HG03196 (cell line): ENCODE measurements at regions not wholly inside any gene's neighbourhood (a gene's known extent, or its start where the extent isn't known, plus 50 kb on each side); places are given as distances from the start of the nearest gene placed in this dataset.

Source experiments
- ATAC-seq: cut with Tn5 transposase; IDR thresholded peaks from one replicate; pipeline ENCODE4 v1.9.1; 2021; ENCODE audit not compliant: unreplicated experiment

DNA sequence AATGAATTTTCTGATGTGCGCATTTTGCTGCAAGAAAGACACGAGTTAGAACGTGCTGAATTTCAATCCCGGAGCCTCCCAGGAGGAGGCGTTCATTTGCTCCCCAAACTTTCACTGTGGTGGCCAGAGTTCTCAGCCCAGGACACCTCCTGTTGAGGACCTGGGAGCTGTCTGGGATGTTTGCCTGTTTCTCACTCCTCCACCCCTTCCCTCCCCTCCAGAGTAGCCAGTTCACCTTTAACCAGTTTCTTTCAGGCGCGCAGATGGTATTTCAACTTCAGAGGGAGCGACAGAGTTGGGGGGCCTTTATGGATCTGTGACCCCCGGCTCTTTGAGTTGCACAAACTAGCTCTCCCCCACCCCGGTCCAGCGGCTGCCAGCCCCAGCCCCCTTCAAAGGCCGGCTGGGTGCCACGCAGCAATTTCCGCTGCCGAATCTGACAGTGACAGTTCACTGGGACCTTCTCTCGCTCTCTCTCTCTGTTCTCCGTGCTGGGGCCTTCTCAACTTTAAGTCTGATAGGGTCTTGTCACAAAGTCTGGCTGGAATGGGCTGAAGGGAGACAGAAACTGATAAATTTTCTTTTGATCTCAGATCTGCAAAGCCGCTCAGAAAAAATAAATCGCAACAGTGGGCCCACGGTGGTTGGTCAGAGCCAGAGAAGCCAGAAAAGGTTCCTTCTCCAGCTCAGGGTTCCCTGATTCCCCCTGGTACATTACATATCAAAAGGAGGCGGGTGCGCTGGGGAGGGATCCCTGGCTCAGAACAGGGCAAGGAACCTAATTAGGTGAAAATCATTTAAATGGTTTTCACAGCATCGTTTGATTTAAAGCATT is 100.0 kb upstream of the STX18 start:
- no peak for ATAC-seq

DNA sequence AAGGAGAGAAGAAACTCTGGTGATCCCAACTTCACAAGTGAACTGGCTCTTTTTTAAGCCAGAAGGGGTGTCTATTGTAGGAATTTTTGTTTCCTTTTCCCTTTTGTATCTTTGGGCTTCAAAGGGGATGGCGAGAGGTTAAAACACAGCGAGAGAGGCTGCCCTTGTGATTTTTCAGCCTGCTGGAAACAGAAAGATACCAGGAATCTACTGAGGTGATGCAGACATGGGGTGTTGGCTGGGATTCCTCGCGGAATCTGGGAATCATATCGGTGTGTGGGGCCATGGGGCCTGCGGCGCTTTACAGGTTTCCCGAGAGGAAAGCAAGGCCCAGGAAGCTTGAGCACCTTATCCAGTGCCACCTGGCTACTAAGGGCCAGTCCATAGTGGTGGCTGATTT is 99.4 kb upstream of the STX18 start:
- ATAC-seq = no peak

DNA sequence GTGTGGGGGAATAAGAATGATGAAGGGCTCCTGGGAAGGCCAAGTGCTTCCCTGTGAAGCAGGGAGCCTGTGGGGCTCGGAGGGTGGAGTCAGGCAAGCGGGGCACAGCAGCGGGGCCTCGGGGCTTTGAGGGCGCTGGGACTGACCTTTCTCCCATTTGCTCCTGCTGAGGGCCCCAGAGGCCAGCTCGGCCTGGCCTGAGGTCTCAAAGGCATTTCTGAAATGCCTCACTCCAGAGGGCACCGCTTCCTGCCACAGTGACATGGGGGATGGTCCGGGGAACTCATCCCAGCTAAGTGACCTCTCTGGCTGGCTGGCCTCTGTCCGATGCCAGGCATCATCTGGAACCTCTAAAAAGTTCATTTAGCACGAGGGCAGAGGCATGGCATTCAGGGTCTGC is 98.8 kb upstream of the STX18 start:
- no peak for ATAC-seq

DNA sequence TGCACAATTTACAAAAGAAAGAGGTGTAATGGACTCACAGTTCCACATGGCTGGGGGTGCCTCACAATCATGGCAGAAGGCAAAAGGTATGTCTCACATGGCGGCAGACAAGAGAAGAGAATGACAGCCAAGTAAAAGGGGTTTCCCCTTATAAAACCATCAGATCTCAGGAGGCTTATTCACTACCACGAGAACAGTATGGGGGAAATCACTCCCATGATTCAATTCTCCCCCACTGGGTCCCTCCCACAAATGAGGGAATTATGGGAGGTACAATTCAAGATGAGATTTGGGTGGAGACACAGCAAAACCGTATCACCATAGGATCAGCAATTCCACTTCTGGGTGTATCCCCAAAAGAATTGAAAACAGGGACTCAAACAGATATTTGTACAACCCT is 97.5 kb upstream of the STX18 start:
- ATAC-seq = no peak

DNA sequence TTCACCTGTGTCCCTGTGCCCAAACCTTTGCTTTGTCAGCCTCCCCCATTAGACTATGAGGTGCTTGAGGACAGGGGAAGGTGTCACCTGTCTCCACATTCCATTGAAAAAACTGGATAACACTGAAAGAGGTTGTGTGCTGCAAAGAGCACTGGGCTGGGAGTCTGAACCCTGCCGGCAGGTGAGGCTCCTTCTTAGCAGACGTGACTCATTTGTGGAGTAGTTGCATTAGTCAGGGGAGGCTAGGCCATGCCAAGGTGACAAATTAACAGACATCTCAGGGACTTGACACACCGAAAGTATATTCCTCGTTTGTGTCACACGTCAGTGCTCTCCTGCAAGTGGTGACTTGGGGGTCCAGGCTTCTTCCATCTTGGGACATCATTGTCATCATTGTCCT is 95.9 kb upstream of the STX18 start:
- ATAC-seq = peak; percentile 59

DNA sequence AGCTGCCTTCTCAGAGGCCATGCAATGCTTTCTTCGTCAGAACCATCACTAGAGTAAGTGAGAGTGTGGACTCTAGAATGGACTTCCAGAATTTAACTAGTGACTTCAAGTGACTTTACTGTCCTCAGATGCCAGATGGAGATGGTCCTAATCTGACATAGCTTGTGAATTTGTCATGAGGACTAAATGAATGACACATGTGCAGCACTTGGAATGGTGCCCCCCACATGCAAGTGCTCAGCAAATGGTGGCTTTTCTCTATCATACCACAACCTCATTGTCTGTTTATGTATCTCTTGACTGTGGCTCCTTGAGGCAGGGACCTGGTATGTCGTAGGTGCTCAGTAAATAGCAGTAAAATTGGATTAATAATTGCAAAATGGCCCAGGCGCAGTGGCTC is 91.6 kb upstream of the STX18 start:
- no peak for ATAC-seq

DNA sequence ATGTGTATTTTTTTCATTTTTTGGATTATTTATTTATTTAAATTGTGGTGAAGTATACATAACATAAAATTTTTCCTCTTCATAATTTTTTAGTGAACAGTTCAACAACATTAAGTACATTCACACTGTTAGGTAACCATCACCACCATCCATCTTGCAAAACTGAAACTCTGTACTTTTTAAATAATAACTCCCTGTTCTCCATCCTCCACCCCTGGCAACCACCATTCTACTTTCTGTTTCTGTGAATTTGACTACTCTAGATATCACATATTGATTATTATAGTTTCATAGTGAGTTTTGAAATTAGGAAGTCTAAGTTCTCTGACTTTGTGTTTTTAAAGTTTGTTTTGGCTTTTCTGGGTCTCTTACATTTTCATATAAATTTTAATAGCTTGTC is 89.3 kb upstream of the STX18 start:
- peak; percentile 76 for ATAC-seq

DNA sequence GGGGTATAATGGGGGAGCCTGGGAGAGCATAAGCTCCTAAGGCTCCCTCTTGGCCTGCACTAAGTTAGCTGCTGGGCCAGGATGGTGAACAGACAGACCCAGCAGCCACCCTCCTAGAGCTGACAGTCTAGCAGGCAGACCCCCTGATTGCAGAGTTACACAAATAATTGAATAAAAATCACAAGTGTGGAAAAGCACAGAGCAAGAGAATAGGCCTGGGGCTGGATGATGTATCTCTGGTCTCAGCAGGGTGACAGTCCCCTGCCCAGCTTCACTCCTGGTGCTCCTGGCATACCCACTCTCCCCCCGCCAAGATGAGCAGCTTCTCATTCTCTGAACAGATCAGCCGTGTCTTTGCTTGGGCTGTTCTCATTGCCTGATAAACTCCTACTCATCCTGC is 86.1 kb upstream of the STX18 start:
- ATAC-seq = no peak

DNA sequence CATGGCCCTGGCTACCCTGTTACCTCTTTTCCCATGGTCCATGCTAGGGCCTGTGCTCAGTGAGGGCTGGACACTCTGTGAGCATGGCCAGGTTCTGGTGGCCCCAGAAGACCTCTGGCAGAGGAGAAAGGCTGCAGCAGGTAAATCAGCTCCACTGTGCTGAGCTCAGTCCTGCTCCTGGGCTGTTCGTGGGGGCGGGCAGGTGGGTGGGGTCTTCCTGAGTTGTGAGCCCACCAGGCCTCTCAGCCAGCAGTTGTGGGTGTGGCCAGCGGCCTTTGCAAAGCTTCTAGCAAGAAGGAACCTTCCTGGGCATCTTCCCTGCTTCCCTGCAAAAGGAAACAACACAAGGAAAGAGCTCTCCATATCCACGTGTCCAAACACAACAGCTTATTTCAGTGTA is 85.3 kb upstream of the STX18 start:
- no peak for ATAC-seq

DNA sequence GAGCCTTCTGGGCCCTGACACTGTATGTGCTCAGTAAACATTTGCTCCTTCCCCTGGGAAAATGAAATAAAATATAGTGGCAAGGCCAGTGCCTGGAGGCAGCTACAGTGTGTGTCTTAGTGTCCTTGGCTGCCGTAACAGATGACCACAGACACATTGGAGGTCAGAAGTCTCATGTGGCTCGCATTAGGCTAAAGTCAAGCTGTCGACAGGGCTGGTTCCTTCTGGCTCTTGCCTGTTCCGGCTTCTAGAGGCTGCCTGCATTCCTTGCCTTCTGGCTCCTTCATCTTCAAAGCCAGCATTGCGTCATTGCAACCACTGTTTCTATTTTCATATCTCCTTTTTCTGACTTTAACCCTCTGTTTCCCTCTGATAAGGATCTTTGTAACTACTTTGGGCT is 83.6 kb upstream of the STX18 start:
- no peak for ATAC-seq

DNA sequence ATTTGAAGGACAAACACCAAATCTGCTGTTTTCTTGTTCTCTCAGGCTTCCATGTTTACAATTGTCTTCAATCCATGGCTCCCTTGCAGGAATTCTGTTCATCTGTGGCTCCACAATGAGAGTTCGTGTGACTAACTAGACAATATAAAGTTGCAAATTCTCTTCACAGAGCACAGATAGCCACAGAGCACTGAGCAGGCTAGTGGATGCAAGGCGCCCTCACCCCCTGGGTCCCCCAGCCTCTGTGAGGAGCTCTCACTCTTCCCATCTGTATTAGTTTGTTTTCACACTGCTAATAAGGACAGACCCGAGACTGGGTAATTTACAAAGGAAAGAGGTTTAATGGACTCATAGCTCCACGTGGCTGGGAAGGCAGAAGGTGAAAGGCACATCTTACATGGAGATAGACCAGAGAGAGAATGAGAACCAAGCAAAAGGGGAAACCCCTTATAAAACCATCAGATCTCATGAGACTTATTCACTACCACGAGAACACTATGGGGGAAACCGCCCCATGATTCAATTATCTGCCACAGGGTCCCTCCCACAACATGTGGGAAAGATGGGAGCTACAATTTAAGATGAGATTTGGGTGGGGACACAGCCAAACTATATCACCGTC is 82.5 kb upstream of the STX18 start:
- no peak for ATAC-seq

DNA sequence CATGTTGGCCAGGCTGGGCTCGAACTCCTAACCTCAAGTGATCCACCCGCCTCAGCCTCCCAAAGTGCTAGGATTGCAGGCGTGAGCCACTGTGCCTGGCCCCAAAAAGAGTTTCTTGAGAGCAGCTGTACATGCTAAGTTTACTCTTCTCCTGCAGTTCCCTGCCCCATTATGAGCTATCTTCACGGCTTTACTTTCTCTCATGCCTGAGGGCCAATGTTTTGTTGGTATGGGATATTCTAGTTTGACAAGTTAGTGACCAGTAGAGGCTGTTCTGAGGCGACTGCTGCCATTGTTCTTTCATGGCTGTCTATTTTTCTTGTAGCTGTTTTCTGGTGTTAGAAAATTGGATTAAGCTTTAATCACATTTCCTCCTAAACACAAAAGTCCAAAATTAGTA is 78.0 kb upstream of the STX18 start:
- no peak for ATAC-seq

DNA sequence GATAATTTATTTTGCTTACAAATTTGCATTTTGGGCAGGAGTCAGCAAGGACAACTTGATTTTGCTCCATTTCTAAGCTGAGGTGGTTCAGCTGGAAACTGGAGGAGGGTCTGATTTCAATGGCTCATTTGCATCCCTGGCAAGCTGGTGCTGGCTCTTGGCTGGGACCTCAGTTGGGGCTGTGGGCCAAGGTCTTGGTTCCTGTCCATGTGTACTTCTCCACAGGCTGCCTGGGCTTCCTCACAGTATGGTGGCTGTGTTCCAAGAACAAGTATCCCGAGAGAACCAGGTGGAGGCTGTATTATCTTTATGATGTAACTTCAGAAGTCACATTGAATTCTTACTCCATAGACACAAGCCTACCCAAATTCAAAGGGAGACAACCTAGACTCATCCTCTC is 77.0 kb upstream of the STX18 start:
- no peak for ATAC-seq

DNA sequence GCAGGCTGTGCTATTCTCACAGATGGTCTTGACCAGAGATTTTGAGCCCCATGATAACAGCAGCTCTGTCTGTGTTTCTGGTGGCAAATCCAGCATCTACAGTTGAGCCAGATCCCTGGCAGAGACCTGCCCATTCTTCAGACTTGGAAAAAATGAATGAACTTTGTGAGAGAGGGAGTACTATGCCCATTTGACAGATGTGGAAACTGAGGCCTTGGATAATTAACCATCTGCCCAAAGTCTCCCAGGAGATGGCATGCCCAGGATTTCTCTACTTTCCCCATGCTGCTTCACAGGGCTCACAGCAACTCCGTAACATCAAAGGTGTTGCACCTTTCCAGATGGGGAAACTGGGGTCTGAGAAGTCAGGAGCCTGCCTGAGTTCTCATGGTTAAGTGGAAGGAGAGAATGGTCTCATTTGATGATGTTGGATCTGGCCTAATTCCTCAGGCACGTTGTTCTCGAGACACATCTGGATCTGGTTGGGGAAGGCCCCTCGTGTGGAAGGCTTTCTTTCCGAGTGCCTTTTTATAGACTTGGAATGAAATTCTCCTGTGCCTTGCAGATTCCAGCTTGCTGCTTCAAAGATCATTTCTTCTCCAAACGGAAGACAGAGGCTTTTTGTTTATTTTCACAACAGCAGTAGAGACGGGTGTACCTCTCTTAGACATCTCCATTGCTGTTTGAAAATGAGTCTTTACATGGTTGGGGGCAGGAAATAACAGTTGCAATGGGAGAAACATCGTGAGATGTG is 73.3 kb upstream of the STX18 start:
- ATAC-seq = no peak

DNA sequence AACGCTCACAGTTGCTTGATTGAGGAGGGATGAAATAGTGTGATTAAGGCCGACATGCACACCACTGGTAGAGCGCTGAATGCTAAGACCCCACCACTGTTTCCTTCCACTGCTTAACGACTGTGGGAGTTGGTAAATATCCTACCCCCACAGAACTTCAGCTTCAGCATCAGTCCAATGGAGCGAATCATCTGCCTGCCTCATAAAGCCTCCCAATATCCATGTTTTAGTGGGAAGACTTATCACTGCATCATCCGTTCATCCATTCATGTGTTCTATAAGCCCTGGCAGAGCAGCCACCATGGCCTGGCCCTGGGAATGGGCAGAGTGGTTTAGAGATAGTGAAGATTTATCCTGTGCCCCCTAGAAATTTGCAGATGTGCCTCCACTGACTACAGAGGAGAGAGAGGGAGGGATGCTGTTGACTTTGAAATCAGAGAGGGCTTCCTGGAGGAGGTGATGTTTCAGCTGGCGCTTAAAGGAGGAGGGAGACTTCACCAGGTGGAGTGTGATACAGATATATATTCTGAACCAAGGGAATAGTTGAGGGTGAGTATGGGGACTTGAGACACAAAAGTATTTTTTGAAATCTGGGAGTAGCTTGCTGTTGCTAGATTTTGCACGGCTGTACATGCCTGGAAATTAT is 71.9 kb upstream of the STX18 start:
- ATAC-seq = no peak

DNA sequence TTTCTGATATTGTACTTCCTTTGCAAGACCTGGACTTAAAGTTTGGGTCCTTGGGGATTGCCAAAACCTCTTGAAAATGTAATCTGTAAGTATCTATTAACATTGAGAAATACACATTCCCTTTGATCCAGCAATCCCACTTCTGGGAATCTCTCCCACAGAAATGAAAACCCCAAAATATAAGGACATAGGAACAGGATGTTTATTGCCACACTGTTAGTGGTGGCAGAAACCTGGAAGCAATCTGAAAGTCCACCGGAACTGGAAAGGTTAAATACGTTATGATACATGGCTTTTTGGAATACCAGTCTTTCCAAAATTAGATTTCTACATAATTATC is 71.2 kb upstream of the STX18 start:
- no peak for ATAC-seq

DNA sequence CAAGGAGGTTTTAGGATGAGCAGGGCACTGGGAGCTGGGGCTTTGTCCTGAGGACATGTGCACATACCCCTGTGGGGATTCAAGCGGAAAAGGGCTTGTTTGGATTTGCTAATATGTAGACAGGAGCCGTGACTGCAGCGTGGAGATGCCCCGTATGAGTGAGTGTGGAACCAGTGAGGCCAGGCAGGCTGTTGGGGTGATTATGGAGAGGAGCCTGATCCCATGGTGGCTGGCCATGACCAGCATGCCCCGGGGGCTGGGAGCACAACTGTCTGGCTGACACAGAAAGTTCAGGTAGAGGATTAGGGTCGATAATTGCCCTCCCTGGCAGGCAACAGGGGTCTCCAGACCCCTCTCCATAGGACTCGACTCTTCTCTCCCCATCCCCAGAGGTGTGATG is 68.8 kb upstream of the STX18 start:
- ATAC-seq = no peak

DNA sequence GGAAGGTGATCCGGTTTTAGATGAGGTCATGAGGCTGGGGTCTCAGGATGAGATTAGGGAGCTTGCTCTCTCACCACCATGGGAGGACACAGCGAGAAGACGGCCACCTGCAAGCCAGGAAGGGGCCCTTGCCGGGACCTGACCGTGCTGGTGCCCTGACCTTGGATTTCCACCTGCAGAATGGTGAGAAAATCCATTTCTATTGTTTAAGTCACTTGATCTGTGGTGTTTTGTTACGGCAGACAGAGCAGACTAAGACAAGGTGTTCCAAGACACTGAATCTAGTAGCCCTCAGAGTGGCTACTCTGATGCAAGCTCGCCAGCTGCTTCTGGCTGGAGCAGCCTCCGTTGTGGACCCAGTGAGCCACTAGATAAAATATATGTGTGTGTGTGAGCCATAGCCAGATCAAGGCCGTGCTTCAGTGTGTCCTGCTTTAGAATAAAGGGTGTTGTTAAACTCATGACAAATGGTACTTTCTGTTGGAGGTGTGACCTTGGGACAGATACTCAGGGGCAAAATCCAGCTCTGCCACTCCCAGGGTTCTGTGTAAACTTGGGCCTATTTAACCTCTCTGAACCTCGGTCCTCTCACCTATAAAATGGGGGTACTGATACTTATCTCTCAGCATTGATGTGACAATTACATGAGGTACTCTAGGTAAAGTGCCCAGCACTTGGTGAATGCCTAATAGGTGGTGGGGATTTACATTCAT is 67.9 kb upstream of the STX18 start:
- ATAC-seq = no peak

DNA sequence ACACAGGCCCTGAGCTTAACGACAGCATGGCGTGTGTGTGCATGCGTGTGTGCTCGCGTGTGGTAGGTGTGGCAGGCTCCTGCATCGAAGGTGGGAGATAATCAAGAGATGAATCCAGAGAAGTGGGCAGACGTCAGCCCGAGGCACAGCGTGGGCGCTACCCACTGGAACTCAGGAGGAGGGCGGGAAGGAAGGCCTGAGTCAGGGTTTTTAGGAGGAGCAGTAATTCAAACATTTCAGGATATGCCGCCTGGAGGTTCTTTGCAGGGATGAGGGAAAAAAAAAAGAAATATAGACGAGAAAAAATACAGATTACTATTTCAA is 66.3 kb upstream of the STX18 start:
- ATAC-seq = no peak

DNA sequence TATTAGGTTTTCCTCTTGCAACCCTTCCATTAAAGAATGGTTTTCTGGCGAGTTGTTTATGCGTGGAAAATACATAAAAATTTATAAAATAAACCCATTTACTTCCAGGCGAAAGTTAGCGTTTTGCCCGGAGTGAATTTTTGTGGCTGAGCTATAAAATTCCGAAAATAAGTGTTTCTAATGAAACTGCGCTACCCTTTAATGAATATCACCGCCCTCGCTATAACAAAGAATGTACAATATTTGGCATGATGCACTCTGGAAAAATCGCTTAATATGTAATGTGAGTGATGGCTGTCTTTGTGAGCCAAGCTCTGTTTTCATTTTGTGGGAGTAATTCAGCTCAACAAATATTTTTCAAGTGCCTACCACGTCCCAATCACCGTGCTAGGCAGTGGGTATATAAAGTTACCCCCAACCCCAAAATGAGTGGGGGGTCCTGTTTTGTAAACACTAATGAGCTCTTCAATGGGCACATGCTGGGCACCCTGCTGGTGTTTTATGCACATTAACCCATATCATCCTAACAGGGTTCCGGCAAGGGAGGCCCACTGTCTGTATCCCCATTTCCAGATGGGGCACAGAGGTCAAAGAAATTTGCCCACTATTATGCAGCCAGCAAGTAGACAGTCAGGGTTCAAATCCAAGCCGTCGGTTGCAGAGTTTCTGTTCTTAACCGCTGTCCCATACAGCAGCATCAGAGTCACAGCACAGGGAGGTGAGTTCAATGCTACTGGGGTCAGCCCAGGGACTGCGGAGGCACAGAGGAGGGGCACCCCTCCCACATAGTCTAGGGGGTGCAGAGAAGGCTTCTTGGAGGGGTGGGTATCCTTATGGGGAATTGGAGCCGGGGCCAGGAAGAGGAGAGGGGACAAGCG is 65.7 kb upstream of the STX18 start:
- no peak for ATAC-seq
